ENCODE measurements at regions not wholly inside any gene's neighbourhood (a gene's known extent, or its start where the extent isn't known, plus 50 kb on each side); places are given as distances from the start of the nearest gene placed in this dataset.
"Not testable (repeated sequence)": the region's sequence is repeated elsewhere in the genome, so short reads cannot be mapped to it uniquely, and the experiment has no call there.

DNA sequence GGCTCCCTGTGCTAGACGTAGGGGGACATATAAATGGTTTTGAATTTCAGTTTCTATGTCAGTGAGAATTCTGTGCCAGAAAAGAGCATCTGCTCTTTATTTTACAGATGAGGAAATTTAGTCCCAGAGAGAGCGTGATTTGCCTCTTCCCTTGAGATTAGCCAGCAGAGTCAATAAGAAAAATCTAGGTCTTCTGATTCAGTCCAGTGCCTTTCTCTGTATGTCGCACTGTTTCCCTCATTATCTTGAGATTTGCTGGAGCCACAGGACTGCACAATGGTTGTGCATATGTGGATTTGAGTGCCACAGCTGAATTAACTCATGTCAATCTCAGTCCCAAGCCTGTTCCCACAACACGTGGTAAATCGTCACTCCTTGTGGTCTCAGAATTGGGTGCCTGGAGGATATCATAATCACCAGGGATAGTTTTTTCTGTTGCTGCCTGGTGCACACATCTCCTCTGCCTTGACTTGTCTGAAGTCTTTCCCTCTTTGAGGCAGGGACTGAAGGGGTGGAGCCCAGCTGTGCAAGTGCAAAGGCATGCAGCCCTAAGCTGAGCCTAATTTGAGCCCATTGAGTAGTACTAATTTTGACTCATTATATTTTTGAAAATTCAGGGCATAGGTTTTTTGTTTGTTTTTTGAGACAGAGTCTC is 276.7 kb downstream of the SOX4 start:
- no peaks in the 10 kb centered on the region for H3K4me1 Mint-ChIP-seq (ENCODE audit: low read depth)
- H3K9me3 Mint-ChIP-seq (ENCODE audit: low read depth) = peaks cover 4% of the 10 kb centered on the region
- H3K36me3 Mint-ChIP-seq = no peaks in the 10 kb centered on the region
- H3K4me3 Mint-ChIP-seq = no peak overlapping the region
- H3K27ac Mint-ChIP-seq = no peak overlapping the region
- H3K27me3 Mint-ChIP-seq = no peaks in the 10 kb centered on the region

DNA sequence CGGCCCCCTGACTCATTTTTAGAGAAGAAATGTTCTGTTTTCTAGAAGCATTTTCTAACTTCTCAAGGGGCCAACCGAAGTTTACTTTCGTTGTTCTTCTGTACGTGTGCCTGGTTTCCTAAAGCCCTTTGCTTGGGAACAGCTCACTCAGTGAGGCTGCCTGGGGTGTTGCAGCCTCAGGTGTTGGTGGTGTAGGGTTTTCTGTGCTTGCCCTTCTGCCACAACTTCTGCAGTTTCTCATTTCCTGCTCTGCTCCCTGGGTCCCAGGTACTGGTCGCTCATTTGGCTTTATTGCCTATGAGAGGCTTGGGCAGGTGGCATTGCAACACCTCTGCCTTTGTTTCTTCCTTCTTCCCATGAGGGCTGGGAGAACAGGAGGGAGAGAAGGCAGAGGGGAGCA is 278.3 kb downstream of the SOX4 start:
- no peaks in the 10 kb centered on the region for H3K9me3 Mint-ChIP-seq (ENCODE audit: low read depth)
- no peak overlapping the region for H3K4me3 Mint-ChIP-seq
- no peaks in the 10 kb centered on the region for H3K27me3 Mint-ChIP-seq
- H3K4me1 Mint-ChIP-seq (ENCODE audit: low read depth) = peaks cover under 1% of the 10 kb centered on the region
- H3K36me3 Mint-ChIP-seq = no peaks in the 10 kb centered on the region
- H3K27ac Mint-ChIP-seq = no peak overlapping the region

DNA sequence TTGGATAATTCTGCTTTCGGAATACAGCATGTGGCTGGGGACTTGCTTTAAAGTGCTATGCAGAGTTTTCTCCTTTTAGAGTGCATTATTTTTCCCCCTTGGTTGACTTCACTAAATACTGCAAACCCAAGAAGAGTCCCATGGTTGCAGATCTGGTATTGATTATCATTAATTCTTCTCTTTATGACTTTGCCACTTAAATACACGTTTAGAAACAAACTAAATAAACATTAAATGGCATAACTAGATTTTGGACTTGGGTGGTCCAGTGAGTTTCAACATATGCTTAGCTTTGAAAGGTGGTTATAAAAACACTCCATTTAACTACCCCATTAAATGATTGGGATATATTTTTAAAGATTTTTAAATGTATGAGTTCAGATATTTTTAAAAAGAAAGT is 279.2 kb downstream of the SOX4 start:
- no peaks in the 10 kb centered on the region for H3K9me3 Mint-ChIP-seq (ENCODE audit: low read depth)
- H3K27ac Mint-ChIP-seq = no peak overlapping the region
- peaks cover 7% of the 10 kb centered on the region for H3K4me1 Mint-ChIP-seq (ENCODE audit: low read depth)

DNA sequence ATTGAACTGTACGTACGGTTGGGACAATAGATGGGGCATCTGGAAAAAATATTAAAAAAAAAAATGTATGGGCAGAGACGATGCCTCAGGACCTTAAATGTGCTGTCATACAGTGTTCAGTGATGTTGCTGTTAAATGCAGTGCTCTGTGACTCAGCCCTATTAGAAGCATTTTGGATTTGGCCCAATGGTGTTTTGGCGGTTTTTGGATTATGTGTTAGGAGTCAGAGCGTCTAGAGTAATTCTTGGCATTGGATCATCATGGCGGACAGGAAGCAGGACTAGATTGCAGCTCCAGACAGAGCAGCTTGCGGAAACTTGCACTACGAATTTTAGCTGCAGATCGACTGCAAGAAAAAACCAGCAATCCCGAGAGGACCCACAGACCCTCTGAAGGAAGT is 280.0 kb downstream of the SOX4 start:
- H3K36me3 Mint-ChIP-seq = no peaks in the 10 kb centered on the region
- no peak overlapping the region for H3K27ac Mint-ChIP-seq
- peaks cover 7% of the 10 kb centered on the region for H3K4me1 Mint-ChIP-seq (ENCODE audit: low read depth)
- H3K27me3 Mint-ChIP-seq = no peaks in the 10 kb centered on the region
- no peaks in the 10 kb centered on the region for H3K9me3 Mint-ChIP-seq (ENCODE audit: low read depth)
- no peak overlapping the region for H3K4me3 Mint-ChIP-seq

More for the DNA sequence above, 279.2 kb downstream of the SOX4 start:
- no peak overlapping the region for H3K4me3 Mint-ChIP-seq
- H3K36me3 Mint-ChIP-seq = no peaks in the 10 kb centered on the region
- no peaks in the 10 kb centered on the region for H3K27me3 Mint-ChIP-seq

DNA sequence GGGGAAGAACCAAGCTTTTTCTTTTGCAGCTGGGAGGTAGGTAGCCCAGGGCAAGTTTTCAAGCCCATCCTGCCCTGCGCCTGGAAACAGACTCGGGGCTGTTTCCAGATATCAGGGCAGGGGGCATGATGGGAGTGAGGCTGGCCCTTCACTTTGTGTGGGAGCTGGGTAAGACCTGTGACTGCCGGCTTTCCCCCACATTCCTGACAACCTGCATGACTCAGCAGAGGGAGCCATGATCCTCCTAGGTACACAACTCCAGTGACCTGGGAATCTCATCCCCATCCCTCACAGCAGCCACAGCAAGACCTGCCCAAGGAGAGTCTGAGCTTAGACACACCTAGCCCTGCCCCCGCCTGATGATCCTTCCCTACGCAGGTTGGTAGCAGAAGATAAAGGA is 280.8 kb downstream of the SOX4 start:
- Mint-ChIP-seq H3K9me3 (ENCODE audit: low read depth) (no peaks in the 10 kb centered on the region), H3K27ac (no peak overlapping the region), H3K4me1 (ENCODE audit: low read depth) (peaks cover 7% of the 10 kb centered on the region), H3K36me3 (no peaks in the 10 kb centered on the region), H3K27me3 (no peaks in the 10 kb centered on the region), H3K4me3 (no peak overlapping the region)

DNA sequence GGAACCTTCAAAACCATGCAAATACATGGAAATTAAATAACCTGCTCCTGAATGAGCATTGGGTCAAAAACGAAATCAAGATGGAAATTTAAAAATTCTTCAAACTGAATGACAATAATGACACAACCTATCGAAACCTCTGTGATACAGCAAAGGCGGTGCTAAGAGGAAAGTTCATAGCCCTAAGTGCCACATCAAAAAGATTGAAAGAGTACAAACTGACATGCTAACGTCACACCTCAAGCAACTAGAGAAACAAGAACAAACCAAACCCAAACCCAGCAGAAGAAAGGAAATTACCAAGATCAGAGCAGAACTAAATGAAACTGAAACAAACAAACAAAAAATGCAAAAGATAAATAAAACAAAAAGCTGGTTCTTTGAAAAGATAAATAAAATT is 283.5 kb downstream of the SOX4 start:
- H3K36me3 Mint-ChIP-seq; H3K4me3 Mint-ChIP-seq; H3K27ac Mint-ChIP-seq; H3K9me3 Mint-ChIP-seq (ENCODE audit: low read depth); H3K27me3 Mint-ChIP-seq; H3K4me1 Mint-ChIP-seq (ENCODE audit: low read depth): not testable (repeated sequence)

DNA sequence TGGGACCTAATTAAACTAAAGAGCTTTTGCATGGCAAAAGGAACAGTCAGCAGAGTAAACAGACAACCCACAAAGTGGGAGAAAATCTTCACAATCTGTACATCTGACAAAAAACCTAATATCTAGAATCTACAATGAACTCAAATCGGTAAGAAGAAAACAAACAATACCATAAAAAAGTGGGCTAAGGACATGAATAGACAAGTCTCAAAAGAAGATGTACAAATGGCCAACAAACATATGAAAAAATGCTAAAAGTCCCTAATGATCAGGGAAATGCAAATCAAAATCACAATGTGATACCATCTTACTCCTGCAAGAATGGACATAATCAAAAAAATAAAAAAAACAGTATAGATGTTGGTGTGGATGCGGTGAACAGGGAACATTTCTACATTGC is 286.7 kb downstream of the SOX4 start:
- H3K4me1 Mint-ChIP-seq (ENCODE audit: low read depth) = peaks cover 15% of the 10 kb centered on the region
- not testable (repeated sequence) for H3K27ac Mint-ChIP-seq; H3K4me3 Mint-ChIP-seq; H3K27me3 Mint-ChIP-seq; H3K9me3 Mint-ChIP-seq (ENCODE audit: low read depth); H3K36me3 Mint-ChIP-seq

DNA sequence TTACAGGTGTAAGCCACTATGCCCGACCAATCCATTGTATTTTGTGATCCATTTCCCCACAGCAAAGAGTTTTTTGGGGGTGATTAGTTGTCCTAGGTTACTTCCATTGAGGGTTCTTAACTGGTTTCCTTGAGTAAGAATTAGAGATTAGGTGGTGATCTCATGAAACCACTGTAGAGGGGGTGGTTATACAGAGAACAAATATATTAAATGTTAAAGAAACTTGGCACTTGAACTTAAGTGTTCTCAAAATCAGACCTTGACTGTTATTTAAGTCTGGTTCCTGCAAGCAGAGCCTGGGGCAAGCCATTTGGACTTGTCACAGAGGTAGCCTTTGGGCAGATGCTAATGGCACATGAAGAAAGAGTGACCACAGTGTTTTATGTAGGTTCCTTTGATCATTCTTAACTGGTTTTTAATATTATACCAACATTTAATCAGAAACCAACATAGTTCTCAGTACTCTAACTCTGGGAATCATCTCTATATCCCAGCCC is 288.5 kb downstream of the SOX4 start:
- H3K36me3 Mint-ChIP-seq = no peaks in the 10 kb centered on the region
- no peaks in the 10 kb centered on the region for H3K27me3 Mint-ChIP-seq
- no peak overlapping the region for H3K4me3 Mint-ChIP-seq
- peaks cover 13% of the 10 kb centered on the region for H3K4me1 Mint-ChIP-seq (ENCODE audit: low read depth)
- no peak overlapping the region for H3K27ac Mint-ChIP-seq
- peaks cover 6% of the 10 kb centered on the region for H3K9me3 Mint-ChIP-seq (ENCODE audit: low read depth)

DNA sequence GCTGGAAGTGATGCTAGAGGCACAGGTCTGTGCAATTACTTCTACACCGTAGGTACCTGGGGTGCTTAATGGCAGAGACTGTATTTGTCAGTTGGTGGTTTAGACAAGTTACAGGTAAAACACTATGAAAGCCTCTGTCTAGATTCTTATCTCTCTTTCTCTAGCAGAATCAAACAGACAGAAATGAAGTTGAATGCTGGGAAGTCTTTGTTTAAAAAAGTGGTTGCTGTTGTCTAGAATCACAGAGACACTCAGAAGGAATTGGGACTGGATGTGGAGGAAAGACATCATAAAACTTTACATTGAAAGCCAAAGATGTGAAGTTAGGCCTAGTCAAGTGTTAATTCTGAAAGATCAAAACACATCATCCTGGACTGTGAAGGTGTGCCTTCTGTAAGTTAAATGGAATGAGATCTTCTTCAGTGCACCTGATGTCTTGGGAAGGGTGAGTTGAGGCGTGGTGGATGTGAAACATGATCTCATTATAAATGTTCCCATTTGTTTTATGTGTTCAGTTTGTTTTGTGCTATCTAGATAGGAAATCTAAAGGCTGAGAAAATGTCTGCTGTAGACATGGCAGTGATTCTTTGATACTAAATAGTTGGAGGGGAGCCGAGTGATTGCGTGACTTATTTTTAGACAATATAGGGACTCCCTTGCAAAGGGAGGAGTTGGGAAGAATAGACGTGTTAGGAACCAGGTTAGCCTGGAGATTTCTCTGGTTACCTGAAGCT is 290.2 kb downstream of the SOX4 start:
- H3K9me3 Mint-ChIP-seq (ENCODE audit: low read depth) = peaks cover 6% of the 10 kb centered on the region
- H3K27me3 Mint-ChIP-seq = no peaks in the 10 kb centered on the region
- no peak overlapping the region for H3K27ac Mint-ChIP-seq
- H3K4me1 Mint-ChIP-seq (ENCODE audit: low read depth) = peaks cover 8% of the 10 kb centered on the region
- H3K4me3 Mint-ChIP-seq = no peak overlapping the region
- no peaks in the 10 kb centered on the region for H3K36me3 Mint-ChIP-seq

DNA sequence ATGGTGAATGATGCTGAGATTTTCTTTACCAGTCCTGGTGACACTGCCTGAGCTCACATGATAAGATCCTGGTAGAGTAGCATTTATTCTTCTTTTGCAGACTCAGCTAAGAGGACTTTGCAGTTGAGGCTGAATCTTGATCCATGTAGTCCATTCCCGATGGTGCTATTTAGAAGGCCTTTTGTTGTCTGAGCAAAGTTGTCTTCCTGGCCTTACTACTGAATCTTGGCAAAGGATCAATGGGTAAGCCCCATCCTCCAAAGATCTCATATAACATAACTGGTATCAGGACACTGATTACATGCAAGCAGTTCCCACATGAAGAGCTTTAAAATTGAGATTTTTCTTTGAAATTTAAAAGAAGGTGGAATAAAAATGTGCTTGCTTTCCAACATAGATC is 291.6 kb downstream of the SOX4 start:
- Mint-ChIP-seq H3K4me3 (no peak overlapping the region), H3K27me3 (no peaks in the 10 kb centered on the region), H3K4me1 (ENCODE audit: low read depth) (peaks cover 8% of the 10 kb centered on the region), H3K9me3 (ENCODE audit: low read depth) (peaks cover 6% of the 10 kb centered on the region), H3K36me3 (no peaks in the 10 kb centered on the region), H3K27ac (no peak overlapping the region)

DNA sequence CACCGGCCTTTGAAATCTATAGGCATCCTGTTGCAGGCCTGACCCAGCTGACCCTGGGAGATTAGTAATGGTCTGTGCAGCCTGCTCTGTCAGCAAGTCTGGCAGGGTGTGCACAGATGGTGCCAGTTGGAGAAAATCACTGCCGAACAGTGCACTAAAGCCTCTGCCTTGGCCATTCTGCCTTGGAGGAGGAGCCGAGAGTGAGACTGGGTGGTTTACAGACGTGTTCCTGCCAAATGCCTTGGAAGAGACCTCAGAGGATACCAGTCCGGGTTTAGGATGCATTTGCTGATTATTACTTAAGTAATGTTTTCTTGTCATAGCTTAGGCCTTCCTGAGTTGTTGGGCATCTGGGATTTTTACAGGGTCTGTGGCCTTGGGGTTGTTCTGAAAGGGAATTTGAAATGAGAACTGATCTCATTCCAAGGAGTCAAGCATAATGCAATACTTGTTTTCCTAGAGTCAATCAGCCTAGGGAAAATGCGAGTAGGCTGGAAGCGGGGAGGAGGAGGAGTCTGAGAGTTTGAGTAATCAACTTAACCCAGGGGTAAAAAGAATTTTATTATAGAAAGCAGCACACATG is 292.1 kb downstream of the SOX4 start:
- peaks cover 6% of the 10 kb centered on the region for H3K9me3 Mint-ChIP-seq (ENCODE audit: low read depth)
- H3K27me3 Mint-ChIP-seq = no peaks in the 10 kb centered on the region
- peaks cover 8% of the 10 kb centered on the region for H3K4me1 Mint-ChIP-seq (ENCODE audit: low read depth)
- no peak overlapping the region for H3K4me3 Mint-ChIP-seq
- no peaks in the 10 kb centered on the region for H3K36me3 Mint-ChIP-seq
- H3K27ac Mint-ChIP-seq = no peak overlapping the region

DNA sequence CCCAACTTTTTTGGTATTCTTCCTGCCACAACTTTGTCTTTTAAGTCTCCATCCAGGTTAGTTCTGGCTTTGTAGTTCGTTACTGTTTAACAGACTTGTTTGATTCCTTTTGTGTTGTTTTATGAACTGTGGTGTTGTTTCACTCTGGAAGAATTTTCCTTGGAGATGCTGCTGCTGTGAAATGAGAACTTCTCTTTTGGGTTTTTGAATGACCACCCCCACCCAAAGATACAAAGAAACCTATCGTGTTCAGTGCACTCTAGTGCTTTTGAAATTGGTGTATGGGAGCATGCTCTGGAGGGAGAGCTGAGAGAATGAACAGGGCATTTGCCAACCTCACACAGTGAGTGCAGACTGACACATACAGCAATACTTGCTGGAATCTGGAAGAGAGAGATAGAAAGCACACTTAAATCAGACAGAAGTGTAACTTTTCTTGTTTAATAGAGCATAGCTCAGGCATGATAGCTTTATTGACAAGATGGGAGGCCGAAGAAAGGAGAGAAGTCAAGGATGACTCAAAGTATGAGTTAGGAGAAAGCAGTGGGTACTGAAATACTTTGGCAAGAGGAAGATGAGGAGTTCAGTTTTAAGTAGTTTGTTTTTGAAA is 293.1 kb downstream of the SOX4 start:
- no peaks in the 10 kb centered on the region for H3K36me3 Mint-ChIP-seq
- H3K27ac Mint-ChIP-seq = no peak overlapping the region
- no peak overlapping the region for H3K4me3 Mint-ChIP-seq
- H3K4me1 Mint-ChIP-seq (ENCODE audit: low read depth) = peaks cover 8% of the 10 kb centered on the region
- H3K27me3 Mint-ChIP-seq = peaks cover 2% of the 10 kb centered on the region
- H3K9me3 Mint-ChIP-seq (ENCODE audit: low read depth) = no peaks in the 10 kb centered on the region

DNA sequence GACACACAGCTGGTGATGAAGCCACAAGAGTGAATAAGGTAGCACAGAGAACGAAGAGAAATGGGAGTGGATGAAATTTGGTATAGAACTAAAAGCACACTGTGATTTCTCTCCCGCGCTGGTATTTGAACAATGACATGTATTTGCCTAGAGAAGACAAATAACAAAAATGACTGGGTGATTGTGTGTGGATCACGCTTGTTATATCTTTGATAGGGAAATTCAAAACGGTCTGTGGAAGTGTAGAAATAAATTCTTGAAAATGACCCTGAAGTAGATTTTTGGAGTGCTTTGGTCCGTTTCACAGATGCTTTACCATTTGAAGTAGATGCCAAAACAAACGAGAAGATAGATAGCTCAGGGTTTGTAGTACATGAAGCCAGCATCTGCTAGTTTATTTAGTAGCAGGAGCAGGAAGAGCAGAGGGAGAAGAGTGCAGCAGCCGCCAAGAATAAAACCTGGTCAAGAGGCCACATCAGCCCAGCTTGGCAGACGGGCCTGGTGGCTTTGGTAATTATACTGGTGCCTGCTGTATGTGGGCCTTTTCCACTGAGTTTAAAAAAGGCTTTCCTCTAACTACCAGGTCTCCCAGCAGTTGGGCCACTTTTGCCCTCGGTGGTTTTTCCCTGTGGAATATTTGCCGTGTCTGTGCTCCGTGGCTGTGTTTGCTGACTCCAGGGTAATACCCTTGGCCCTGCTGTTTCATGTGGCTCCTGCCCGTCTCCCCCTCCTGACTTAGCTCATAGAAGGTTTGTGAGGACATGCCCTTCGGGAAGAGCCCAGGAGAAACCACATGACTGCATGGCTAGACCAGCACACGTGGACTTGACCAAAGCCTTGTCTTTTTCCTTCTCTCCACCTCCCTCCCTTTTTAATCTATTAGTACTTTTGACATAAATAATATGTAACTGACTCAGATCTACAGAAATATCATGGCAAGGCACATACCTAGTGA is 294.0 kb downstream of the SOX4 start:
- Mint-ChIP-seq H3K27ac (no peak overlapping the region), H3K36me3 (no peaks in the 10 kb centered on the region), H3K9me3 (ENCODE audit: low read depth) (no peaks in the 10 kb centered on the region), H3K4me3 (no peak overlapping the region), H3K4me1 (ENCODE audit: low read depth) (peaks cover 8% of the 10 kb centered on the region), H3K27me3 (peaks cover 2% of the 10 kb centered on the region)

DNA sequence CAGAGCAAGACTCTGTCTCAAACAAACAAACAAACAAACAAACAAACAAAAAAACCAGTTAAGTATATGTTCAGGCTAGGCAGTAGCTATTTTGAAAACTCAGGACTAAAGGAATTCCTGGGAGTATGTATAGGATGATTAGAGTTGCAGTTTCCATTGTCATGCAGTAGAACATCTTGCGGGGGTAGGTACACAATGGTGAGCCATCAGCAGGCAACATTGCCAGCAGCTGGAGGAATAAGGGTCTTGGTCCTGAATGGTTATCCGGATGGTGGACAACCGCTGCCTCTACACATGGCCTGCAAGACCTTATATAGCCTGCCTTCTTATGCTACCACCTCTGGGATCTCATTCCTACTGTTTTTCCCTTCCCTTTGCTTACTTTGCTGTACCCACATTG is 297.5 kb downstream of the SOX4 start:
- no peak overlapping the region for H3K4me3 Mint-ChIP-seq
- H3K4me1 Mint-ChIP-seq (ENCODE audit: low read depth) = no peaks in the 10 kb centered on the region
- peaks cover 2% of the 10 kb centered on the region for H3K27me3 Mint-ChIP-seq
- no peaks in the 10 kb centered on the region for H3K36me3 Mint-ChIP-seq
- no peaks in the 10 kb centered on the region for H3K9me3 Mint-ChIP-seq (ENCODE audit: low read depth)
- no peak overlapping the region for H3K27ac Mint-ChIP-seq
